GM23338 (cell line): ENCODE measurements at regions not wholly inside any gene's neighbourhood (a gene's known extent, or its start where the extent isn't known, plus 50 kb on each side); places are given as distances from the start of the nearest gene placed in this dataset.

Source experiments
- ATAC-seq: fragments of 200-7000 bp; cut with Tn5 transposase; 3 replicates; pipeline ENCODE4 v1.9.1; 2020
- DNase-seq: peaks from one replicate; pipeline ENCODE4 v3.0.0-alpha.2; 2015; ENCODE audit warnings: low spot score
- H2AFZ ChIP-seq: fragments of 200-600 bp; sonication (generic); 2 replicates; pipeline ENCODE4 v1.8.0; 2016; ENCODE audit warnings: antibody characterized with exemption, mild to moderate bottlenecking, moderate library complexity
- H3F3A ChIP-seq: fragments of 200-600 bp; sonication (generic); replicated peaks from 2 replicates; pipeline ENCODE4 v1.8.0; 2017; ENCODE audit warnings: antibody characterized with exemption, mixed run types, low read depth
- H3K27ac ChIP-seq: fragments of 200-600 bp; sonication (generic); 2 replicates; pipeline ENCODE4 v1.6.1; 2016; ENCODE audit warnings: low read depth
- H3K27me3 ChIP-seq: fragments of 200-600 bp; sonication (generic); 2 replicates; pipeline ENCODE4 v1.8.0; 2016; ENCODE audit warnings: mild to moderate bottlenecking, mixed run types, moderate library complexity; ENCODE audit not compliant: insufficient read depth
- H3K36me3 ChIP-seq: fragments of 200-600 bp; sonication (generic); 2 replicates; pipeline ENCODE4 v1.8.0; 2016; ENCODE audit warnings: mild to moderate bottlenecking; ENCODE audit not compliant: insufficient read depth
- H3K4me1 ChIP-seq: fragments of 200-600 bp; sonication (generic); 2 replicates; pipeline ENCODE4 v1.8.0; 2016; ENCODE audit warnings: mild to moderate bottlenecking, moderate library complexity; ENCODE audit not compliant: insufficient read depth
- H3K4me2 ChIP-seq: fragments of 200-600 bp; sonication (generic); 2 replicates; pipeline ENCODE4 v1.7.1; 2017; ENCODE audit warnings: mixed run types
- H3K4me3 ChIP-seq: fragments of 200-600 bp; sonication (generic); 2 replicates; pipeline ENCODE4 v1.6.1; 2016; ENCODE audit warnings: mixed run types
- H3K79me2 ChIP-seq: fragments of 200-600 bp; sonication (generic); replicated peaks from 2 replicates; pipeline ENCODE4 v1.8.0; 2017; ENCODE audit warnings: mild to moderate bottlenecking; ENCODE audit not compliant: insufficient read depth
- H3K9me2 ChIP-seq: fragments of 200-600 bp; sonication (generic); 2 replicates; pipeline ENCODE4 v1.8.0; 2017; ENCODE audit not compliant: insufficient read depth
- H4K20me1 ChIP-seq: fragments of 200-600 bp; sonication (generic); replicated peaks from 2 replicates; pipeline ENCODE4 v1.8.0; 2017; ENCODE audit warnings: mild to moderate bottlenecking; ENCODE audit not compliant: insufficient read depth
- H3K27ac Mint-ChIP-seq: 2 replicates; pipeline ENCODE4 v1.8.0; 2020; ENCODE audit warnings: inconsistent platforms, mild to moderate bottlenecking, moderate library complexity, mixed read lengths
- H3K27me3 Mint-ChIP-seq: 3 replicates; pipeline ENCODE4 v1.8.0; 2022; ENCODE audit warnings: low read depth, mild to moderate bottlenecking, moderate library complexity, mixed read lengths, inconsistent platforms; ENCODE audit not compliant: insufficient read depth, poor library complexity
- H3K36me3 Mint-ChIP-seq: 3 replicates; pipeline ENCODE4 v1.8.0; 2021; ENCODE audit warnings: low read depth, mild to moderate bottlenecking, inconsistent platforms, moderate library complexity, mixed read lengths
- H3K4me1 Mint-ChIP-seq: 3 replicates; pipeline ENCODE4 v1.8.0; 2020; ENCODE audit warnings: mild to moderate bottlenecking, inconsistent platforms, mixed read lengths
- H3K4me3 Mint-ChIP-seq: 3 replicates; pipeline ENCODE4 v1.8.0; 2021; ENCODE audit warnings: moderate library complexity, mild to moderate bottlenecking, inconsistent platforms, mixed read lengths
- H3K9me3 Mint-ChIP-seq: 3 replicates; pipeline ENCODE4 v1.8.0; 2020; ENCODE audit warnings: moderate library complexity, mild to moderate bottlenecking, inconsistent platforms, mixed read lengths
- CTCF ChIP-seq, 2 experiments: fragments of 200-600 bp in 1 of 2; sonication (generic) in 1 of 2; conservative IDR thresholded peaks; 2 replicates each; pipeline versions ENCODE4 v1.5.1 to v1.6.1; 2016 to 2017; ENCODE audit warnings: antibody characterized with exemption in 2 of 2, low read depth in 2 of 2, mild to moderate bottlenecking in 2 of 2, moderate library complexity in 1 of 2
- EZH2phosphoT487 ChIP-seq: fragments of 200-600 bp; sonication (generic); IDR thresholded peaks from one replicate; pipeline ENCODE4 v1.8.1; 2018; ENCODE audit warnings: antibody characterized with exemption; ENCODE audit not compliant: unreplicated experiment
- JUNB ChIP-seq: IDR thresholded peaks from one replicate; pipeline ENCODE4 v1.6.1; 2016; ENCODE audit warnings: antibody characterized with exemption; ENCODE audit not compliant: unreplicated experiment
- NANOG ChIP-seq: IDR thresholded peaks from 2 replicates; pipeline ENCODE4 v1.6.1; 2016; ENCODE audit warnings: antibody characterized with exemption, borderline replicate concordance
- POLR2AphosphoS5 ChIP-seq: IDR thresholded peaks from 2 replicates; pipeline ENCODE4 v1.6.1; 2016; ENCODE audit warnings: antibody characterized with exemption, low read depth
- REST ChIP-seq: IDR thresholded peaks from one replicate; pipeline ENCODE4 v1.6.1; 2018; ENCODE audit warnings: antibody characterized with exemption; ENCODE audit not compliant: unreplicated experiment
- STAT1 ChIP-seq: IDR thresholded peaks from one replicate; pipeline ENCODE4 v1.6.1; 2016; ENCODE audit warnings: antibody characterized with exemption; ENCODE audit not compliant: unreplicated experiment
- ZNF114 ChIP-seq: fragments of 250-450 bp; sonication (Bioruptor Pico); IDR thresholded peaks from 2 replicates; pipeline ENCODE4 v1.5.0; 2020; ENCODE audit warnings: mild to moderate bottlenecking, moderate library complexity
- ZNF331 ChIP-seq: fragments of 250-450 bp; sonication (Bioruptor Pico); IDR thresholded peaks from 2 replicates; pipeline ENCODE4 v1.5.0; 2020; ENCODE audit warnings: low read depth, mild to moderate bottlenecking, moderate library complexity
- ZNF462 ChIP-seq: fragments of 250-450 bp; sonication (Bioruptor Pico); IDR thresholded peaks from 2 replicates; pipeline ENCODE4 v1.5.0; 2020; ENCODE audit warnings: mild to moderate bottlenecking, moderate library complexity

- Mint-ChIP-seq H3K36me3 (no peaks in the 10 kb centered on the region), H3K9me3 (0 out of 3 replicates have a peak, but pooled peaks cover 2% of the 10 kb centered on the region), H3K27ac (no peak overlapping the region), H3K4me3 (no peak overlapping the region), H3K4me1 (no peaks in the 10 kb centered on the region), H3K27me3 (peaks cover 1% of the 10 kb centered on the region)
- no peak overlapping the region for H3K27ac ChIP-seq
- H3K4me2 ChIP-seq, result no peak overlapping the region
- H3K4me3 ChIP-seq, result no peak overlapping the region
- no peaks in the 10 kb centered on the region for H3K79me2 ChIP-seq
- no peaks in the 10 kb centered on the region for H3F3A ChIP-seq
- H3K9me2 ChIP-seq, result peaks cover 13% of the 10 kb centered on the region
- no peak overlapping the region for H2AFZ ChIP-seq
- ATAC-seq (no peak), DNase-seq (no peak)
- no peaks in the 10 kb centered on the region for H4K20me1 ChIP-seq
- no peaks in the 10 kb centered on the region for H3K36me3 ChIP-seq
- H3K27me3 ChIP-seq, result no peaks in the 10 kb centered on the region
- no peaks in the 10 kb centered on the region for H3K4me1 ChIP-seq
- TF ChIP-seq ZNF331 (CRISPR knock-in tag), result no peak
These were observed 134.4 kb upstream of the PRDX6 start for GRCh38 chr1:173342736-173343135.

- H3K27me3 Mint-ChIP-seq, result peaks cover 1% of the 10 kb centered on the region
- Histone ChIP-seq H3K79me2 (no peaks in the 10 kb centered on the region), H3K27ac (no peak overlapping the region), H3K4me2 (no peak overlapping the region), H3K4me1 (no peaks in the 10 kb centered on the region), H3K4me3 (no peak overlapping the region), H3K27me3 (no peaks in the 10 kb centered on the region), H3K36me3 (no peaks in the 10 kb centered on the region), H3K9me2 (peaks cover 4% of the 10 kb centered on the region), H3F3A (no peaks in the 10 kb centered on the region), H2AFZ (no peak overlapping the region), H4K20me1 (no peaks in the 10 kb centered on the region)
- H3K36me3 Mint-ChIP-seq, result peaks cover 4% of the 10 kb centered on the region; the same call in 2 of the 3 replicates
- H3K4me1 Mint-ChIP-seq, result peaks cover 3% of the 10 kb centered on the region; the same call in 1 of the 3 replicates
- ATAC-seq (no peak), DNase-seq (no peak)
- peaks cover 10% of the 10 kb centered on the region; the same call in 2 of the 3 replicates for H3K9me3 Mint-ChIP-seq
- H3K4me3 Mint-ChIP-seq, result no peak overlapping the region
- H3K27ac Mint-ChIP-seq, result no peak overlapping the region
- TF ChIP-seq ZNF462 (CRISPR knock-in tag), result no peak
- TF ChIP-seq REST, result no peak
- no peak for TF ChIP-seq CTCF (conservative IDR thresholded peaks at IDR 0.05; ENCODE audit: low read depth in 2 of 2)
- TF ChIP-seq ZNF114 (CRISPR knock-in tag), result no peak
- TF ChIP-seq STAT1, result no peak
- no peak for TF ChIP-seq POLR2AphosphoS5
- TF ChIP-seq ZNF331 (CRISPR knock-in tag), result no peak
- TF ChIP-seq JUNB, result no peak
- no peak for TF ChIP-seq EZH2phosphoT487
- no peak for TF ChIP-seq NANOG
These were observed 132.9 kb upstream of the PRDX6 start for GRCh38 chr1:173344034-173344743.
